B cell (primary cell): ENCODE measurements at regions not wholly inside any gene's neighbourhood (a gene's known extent, or its start where the extent isn't known, plus 50 kb on each side); places are given as distances from the start of the nearest gene placed in this dataset.

Experiments
- ATAC-seq: fragments of 200-7000 bp; cut with Tn5 transposase; one replicate; pipeline ENCODE4 v1.10.0; 2021; ENCODE audit warnings: low read depth, mild to moderate bottlenecking, moderate number of reproducible peaks, moderate library complexity
- CTCF ChIA-PET: fragments of 350-600 bp; sonication (Branson Sonifier 250); formaldehyde crosslinking; loops from one replicate; lab custom pipeline; 2021; ENCODE audit warnings: antibody characterized with exemption, inconsistent platforms; lab: Charles Lee
- POLR2A ChIA-PET: fragments of 350-600 bp; sonication (Branson Sonifier 250); formaldehyde crosslinking; loops from one replicate; lab custom pipeline; 2021; ENCODE audit warnings: antibody characterized with exemption; lab: Charles Lee
- DNase-seq: peaks from one replicate; pipeline ENCODE4 v3.0.0; 2013
- H2AFZ ChIP-seq: 2 replicates; pipeline ENCODE4 v1.6.1; 2012; ENCODE audit warnings: mild to moderate bottlenecking, low read depth, low read length; ENCODE audit not compliant: insufficient read depth, poor library complexity, severe bottlenecking
- H3K27ac ChIP-seq, 2 donors: 1 replicate in 1 of 2; 2 replicates in 1 of 2; pipeline ENCODE4 v1.5.1; 2012 to 2013; ENCODE audit warnings: low read length in 2 of 2, mild to moderate bottlenecking in 2 of 2, moderate library complexity in 1 of 2
- H3K27me3 ChIP-seq, 4 experiments: fragments of 200-600 bp in 1 of 4; sonication (generic) in 1 of 4; replicated peaks in 1 of 4; 1 replicate in 2 of 4; 2 replicates in 2 of 4; pipeline versions ENCODE4 v1.6.1 to v1.7.0; 2013 to 2016; ENCODE audit warnings: low read length in 3 of 4, mild to moderate bottlenecking in 2 of 4, mixed read lengths in 1 of 4, moderate library complexity in 1 of 4; ENCODE audit not compliant: insufficient read depth in 4 of 4, control insufficient read depth in 3 of 4; ENCODE audit errors: control extremely low read depth in 1 of 4
- H3K36me3 ChIP-seq, 2 experiments: replicated peaks in 1 of 2; 1 replicate in 1 of 2; 2 replicates in 1 of 2; pipeline versions ENCODE4 v1.6.1 to v1.7.1; 2013; ENCODE audit warnings: low read length in 1 of 2; ENCODE audit not compliant: insufficient read depth in 2 of 2, control insufficient read depth in 1 of 2; ENCODE audit errors: control extremely low read depth in 1 of 2, extremely low read depth in 1 of 2
- H3K4me1 ChIP-seq, 2 donors: fragments of 200-600 bp in 1 of 2; sonication (generic) in 1 of 2; 1 replicate in 1 of 2; 2 replicates in 1 of 2; pipeline versions ENCODE4 v1.5.1 to v1.6.1; 2013 to 2017; ENCODE audit warnings: low read length in 2 of 2; ENCODE audit not compliant: control insufficient read depth in 2 of 2, insufficient read depth in 2 of 2
- H3K4me2 ChIP-seq: replicated peaks from 2 replicates; pipeline ENCODE3; 2012; ENCODE audit warnings: mild to moderate bottlenecking, low read depth, low read length; ENCODE audit not compliant: poor library complexity, severe bottlenecking
- H3K4me3 ChIP-seq, 5 experiments: fragments of 200-600 bp in 1 of 5; sonication (generic) in 1 of 5; 1 replicate in 3 of 5; 2 replicates in 2 of 5; pipeline versions ENCODE4 v1.5.1 to v1.7.0; 2011 to 2016; ENCODE audit warnings: low read length in 4 of 5, mild to moderate bottlenecking in 4 of 5, low read depth in 2 of 5, control low read depth in 1 of 5, moderate library complexity in 1 of 5; ENCODE audit not compliant: insufficient read depth in 1 of 5; ENCODE audit errors: control extremely low read depth in 1 of 5, extremely low read depth in 1 of 5
- H3K79me2 ChIP-seq: fragments of 200-600 bp; sonication (generic); one replicate; pipeline ENCODE4 v1.6.0; 2016; ENCODE audit warnings: low read length; ENCODE audit not compliant: control insufficient read depth, insufficient read depth
- H3K9ac ChIP-seq: fragments of 200-600 bp; sonication (generic); 2 replicates; pipeline ENCODE4 v1.6.1; 2017; ENCODE audit warnings: mild to moderate bottlenecking, low read length, moderate library complexity
- H3K9me3 ChIP-seq, 3 donors: one replicate each; pipeline versions ENCODE4 v1.6.1 to v1.7.1; 2013; ENCODE audit warnings: low read length in 2 of 3; ENCODE audit not compliant: control insufficient read depth in 2 of 3, insufficient read depth in 1 of 3; ENCODE audit errors: control extremely low read depth in 1 of 3
- H4K20me1 ChIP-seq: 2 replicates; pipeline ENCODE4 v1.6.0; 2012; ENCODE audit warnings: mild to moderate bottlenecking, low read length; ENCODE audit not compliant: insufficient read depth, control insufficient read depth, poor library complexity, severe bottlenecking
- H3K27ac Mint-ChIP-seq: one replicate; pipeline ENCODE4 v1.8.0; 2021; ENCODE audit warnings: mixed read lengths
- H3K27me3 Mint-ChIP-seq: one replicate; pipeline ENCODE4 v1.8.0; 2021; ENCODE audit warnings: mixed read lengths
- H3K4me1 Mint-ChIP-seq: one replicate; pipeline ENCODE4 v1.8.0; 2021; ENCODE audit warnings: mixed read lengths
- H3K4me3 Mint-ChIP-seq: one replicate; pipeline ENCODE4 v1.8.0; 2021; ENCODE audit warnings: mixed read lengths
- H3K9me3 Mint-ChIP-seq: one replicate; pipeline ENCODE4 v1.8.0; 2022; ENCODE audit warnings: mixed read lengths; ENCODE audit not compliant: insufficient read depth
- EZH2 ChIP-seq: IDR thresholded peaks from 2 replicates; pipeline ENCODE4 v1.6.1; 2012; ENCODE audit warnings: borderline replicate concordance, low read depth, mild to moderate bottlenecking, moderate library complexity, low read length; ENCODE audit not compliant: insufficient read depth, poor library complexity, severe bottlenecking
- WGBS: methylation state at CpG from one replicate; pipeline ENCODE4 v1.1.5; 2013; ENCODE audit warnings: missing lambda C conversion rate; ENCODE audit not compliant: insufficient coverage; 5-methylcytosine and 5-hydroxymethylcytosine counted together
- intact Hi-C: fragments of 100-400 bp; cut with micrococcal nuclease; formaldehyde crosslinking; loops from one replicate; pipeline ENCODE4 v1.10.0; 2022
- TF ChIP-seq, protein P1 (sequence below): fragments of 200-600 bp; IDR thresholded peaks from one replicate; pipeline ENCODE4 v1.8.0; 2022; ENCODE audit warnings: antibody characterized with exemption, mild to moderate bottlenecking

GRCh38 chr7:68288144-68288593 is 1291.5 kb downstream of the TYW1 start:
- Mint-ChIP-seq H3K27me3 (no peaks in the 10 kb centered on the region), H3K4me1 (no peaks in the 10 kb centered on the region), H3K9me3 (peaks cover 13% of the 10 kb centered on the region), H3K4me3 (no peak overlapping the region), H3K27ac (no peak overlapping the region)
- Histone ChIP-seq H3K27me3 (no peaks in the 10 kb centered on the region), H3K9ac (no peak overlapping the region), H4K20me1 (no peaks in the 10 kb centered on the region), H3K4me2 (no peak overlapping the region), H3K36me3 (no peaks in the 10 kb centered on the region), H2AFZ (no peak overlapping the region), H3K9me3 (peaks cover 0 to 8% (median 3%) of the 10 kb centered on the region in 3 donors), H3K4me3 (no peak overlapping the region), H3K27ac (no peak overlapping the region), H3K4me1 (no peaks in the 10 kb centered on the region), H3K79me2 (no peaks in the 10 kb centered on the region)
- POLR2A ChIA-PET: no interaction called here
- DNase-seq (no peak), ATAC-seq (no peak)
- 100% methylated on average over 3 of the region's 4 CpGs for WGBS
- CTCF ChIA-PET: no interaction called here
- intact Hi-C loops: no loop called here
- no peak for TF ChIP-seq EZH2
- TF ChIP-seq, protein P1, sequence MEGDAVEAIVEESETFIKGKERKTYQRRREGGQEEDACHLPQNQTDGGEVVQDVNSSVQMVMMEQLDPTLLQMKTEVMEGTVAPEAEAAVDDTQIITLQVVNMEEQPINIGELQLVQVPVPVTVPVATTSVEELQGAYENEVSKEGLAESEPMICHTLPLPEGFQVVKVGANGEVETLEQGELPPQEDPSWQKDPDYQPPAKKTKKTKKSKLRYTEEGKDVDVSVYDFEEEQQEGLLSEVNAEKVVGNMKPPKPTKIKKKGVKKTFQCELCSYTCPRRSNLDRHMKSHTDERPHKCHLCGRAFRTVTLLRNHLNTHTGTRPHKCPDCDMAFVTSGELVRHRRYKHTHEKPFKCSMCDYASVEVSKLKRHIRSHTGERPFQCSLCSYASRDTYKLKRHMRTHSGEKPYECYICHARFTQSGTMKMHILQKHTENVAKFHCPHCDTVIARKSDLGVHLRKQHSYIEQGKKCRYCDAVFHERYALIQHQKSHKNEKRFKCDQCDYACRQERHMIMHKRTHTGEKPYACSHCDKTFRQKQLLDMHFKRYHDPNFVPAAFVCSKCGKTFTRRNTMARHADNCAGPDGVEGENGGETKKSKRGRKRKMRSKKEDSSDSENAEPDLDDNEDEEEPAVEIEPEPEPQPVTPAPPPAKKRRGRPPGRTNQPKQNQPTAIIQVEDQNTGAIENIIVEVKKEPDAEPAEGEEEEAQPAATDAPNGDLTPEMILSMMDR: no peak

DNA sequence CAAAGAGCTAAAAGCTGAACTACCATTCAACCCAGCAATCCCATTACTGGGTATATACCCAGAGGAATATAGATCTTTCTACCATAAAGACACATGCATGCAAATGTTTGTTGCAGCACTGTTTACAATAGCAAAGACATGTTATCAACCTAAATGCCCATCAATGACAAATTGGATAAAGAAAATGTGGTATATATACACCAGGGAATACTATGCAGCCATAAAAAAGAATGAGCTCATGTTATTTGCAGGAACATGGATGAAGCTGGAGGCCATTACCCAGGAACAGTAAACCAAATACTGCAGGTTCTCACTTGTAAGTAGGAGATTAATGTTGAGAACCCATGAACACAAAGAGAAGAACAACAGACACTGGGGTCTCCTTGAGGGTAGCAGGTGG is 1295.1 kb downstream of the TYW1 start:
- Histone ChIP-seq H4K20me1 (no peaks in the 10 kb centered on the region), H3K4me3 (no peak overlapping the region), H3K36me3 (no peaks in the 10 kb centered on the region), H3K27ac (no peak overlapping the region), H3K9ac (no peak overlapping the region), H3K79me2 (no peaks in the 10 kb centered on the region), H3K4me1 (no peaks in the 10 kb centered on the region), H3K27me3 (no peaks in the 10 kb centered on the region), H3K4me2 (no peak overlapping the region), H2AFZ (no peak overlapping the region), H3K9me3 (peaks cover 0 to 10% (median 3%) of the 10 kb centered on the region in 3 donors)
- ATAC-seq (no peak), DNase-seq (no peak)
- POLR2A ChIA-PET: no interaction called here
- Mint-ChIP-seq H3K4me1 (no peaks in the 10 kb centered on the region), H3K9me3 (peaks cover 5% of the 10 kb centered on the region), H3K27ac (no peak overlapping the region), H3K27me3 (no peaks in the 10 kb centered on the region), H3K4me3 (no peak overlapping the region)
- intact Hi-C loops: no loop called here
- CTCF ChIA-PET: no interaction called here
- no peak for TF ChIP-seq EZH2
- TF ChIP-seq, protein P1: no peak
